ENCODE measurements at regions not wholly inside any gene's neighbourhood (a gene's known extent, or its start where the extent isn't known, plus 50 kb on each side); places are given as distances from the start of the nearest gene placed in this dataset. TPM values are rescaled to one million over a fixed set of nuclear protein-coding genes. Genes with fewer than 3 reads are reported as not detected.
"Not testable (repeated sequence)": the region's sequence is repeated elsewhere in the genome, so short reads cannot be mapped to it uniquely, and the experiment has no call there.

DNA sequence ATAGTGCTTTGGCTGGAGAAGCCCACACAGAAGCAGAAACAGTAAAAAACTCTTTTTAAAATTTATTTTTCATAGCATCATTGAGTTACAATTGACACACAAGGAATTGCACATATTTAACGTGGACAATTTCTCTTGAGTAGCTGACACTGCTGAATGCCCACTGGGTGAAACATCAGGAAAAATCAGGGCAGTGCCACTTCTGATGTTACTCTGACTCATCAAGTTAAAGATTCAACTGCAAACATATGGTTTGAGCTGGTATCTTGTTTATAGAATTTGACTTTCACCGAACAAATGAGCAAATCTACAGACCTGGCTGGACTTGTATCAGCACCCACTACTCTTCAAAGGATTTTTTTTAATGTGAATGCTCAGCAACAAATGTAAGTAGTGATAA lies 66.3 kb upstream of the CTSV start:
- DNase-seq (ENCODE audit: extremely low spot score); H3K4me1 ChIP-seq (ENCODE audit: insufficient read depth); H3K27ac ChIP-seq (ENCODE audit: low read depth); H3K4me3 ChIP-seq (ENCODE audit: low read depth, low read length); H3K36me3 ChIP-seq (ENCODE audit: insufficient read depth): not testable (repeated sequence)
- WGBS = 61% methylated on average over 2 of the region's 2 CpGs

DNA sequence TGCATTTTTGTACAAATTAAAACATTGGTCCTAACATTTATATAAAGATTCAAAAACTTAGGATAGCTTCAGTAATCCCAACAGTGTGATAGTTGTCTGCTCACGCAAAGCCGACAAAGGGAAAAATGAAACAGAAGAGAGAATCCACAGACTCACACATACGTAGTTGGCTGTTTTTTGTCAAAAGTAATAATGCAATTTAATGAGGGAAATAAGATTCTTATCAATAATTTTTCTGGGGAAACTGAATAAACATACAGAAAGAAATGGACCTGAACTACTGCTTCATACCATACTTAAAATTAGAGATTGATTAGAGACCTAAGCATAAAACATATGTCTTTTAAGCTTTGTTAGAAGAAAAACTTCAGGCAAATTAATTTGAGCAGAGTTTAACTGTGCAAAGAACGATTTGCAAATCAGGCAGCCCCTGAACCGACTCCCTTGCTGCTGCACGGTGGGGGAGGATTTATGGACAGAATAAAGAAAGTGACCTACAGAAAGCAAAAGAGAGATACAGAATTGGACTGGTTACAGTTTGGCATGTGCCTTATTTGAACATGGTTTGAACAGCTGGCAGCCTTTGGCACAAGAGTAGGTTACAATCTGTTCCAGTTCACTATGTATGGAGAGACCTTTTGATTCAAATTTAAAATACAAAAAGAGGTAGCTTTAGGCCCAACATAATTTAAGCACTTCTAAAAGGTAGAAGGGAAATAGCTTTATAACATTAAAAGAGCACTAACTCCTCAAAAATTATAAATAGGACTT lies 64.9 kb upstream of the CTSV start:
- H3K4me1 ChIP-seq (ENCODE audit: insufficient read depth); H3K36me3 ChIP-seq (ENCODE audit: insufficient read depth); H3K4me3 ChIP-seq (ENCODE audit: low read depth, low read length); DNase-seq (ENCODE audit: extremely low spot score); H3K27ac ChIP-seq (ENCODE audit: low read depth): not testable (repeated sequence)
- WGBS = 71% methylated on average over 6 of the region's 6 CpGs

DNA sequence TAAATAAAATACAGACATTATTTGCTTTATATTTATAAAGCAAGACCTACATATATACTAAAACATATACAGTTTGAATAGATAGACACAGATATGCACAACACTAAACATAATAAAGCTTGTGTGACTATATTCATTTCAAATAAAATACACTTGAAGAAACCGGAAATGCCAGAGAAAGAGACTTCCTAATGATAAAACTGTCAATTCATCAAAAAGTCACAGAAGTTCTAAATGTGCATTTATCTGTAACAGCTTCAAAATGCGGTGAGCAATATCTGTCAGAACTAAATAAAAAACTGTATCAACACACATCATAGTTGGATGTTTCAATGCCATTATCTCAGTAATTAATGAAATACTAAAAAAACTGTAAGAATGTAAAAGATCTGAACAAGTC lies 60.6 kb upstream of the CTSV start:
- WGBS = 77% methylated on average over 2 of the region's 2 CpGs
- not testable (repeated sequence) for DNase-seq (ENCODE audit: extremely low spot score); H3K36me3 ChIP-seq (ENCODE audit: insufficient read depth); H3K27ac ChIP-seq (ENCODE audit: low read depth); H3K4me3 ChIP-seq (ENCODE audit: low read depth, low read length); H3K4me1 ChIP-seq (ENCODE audit: insufficient read depth)

DNA sequence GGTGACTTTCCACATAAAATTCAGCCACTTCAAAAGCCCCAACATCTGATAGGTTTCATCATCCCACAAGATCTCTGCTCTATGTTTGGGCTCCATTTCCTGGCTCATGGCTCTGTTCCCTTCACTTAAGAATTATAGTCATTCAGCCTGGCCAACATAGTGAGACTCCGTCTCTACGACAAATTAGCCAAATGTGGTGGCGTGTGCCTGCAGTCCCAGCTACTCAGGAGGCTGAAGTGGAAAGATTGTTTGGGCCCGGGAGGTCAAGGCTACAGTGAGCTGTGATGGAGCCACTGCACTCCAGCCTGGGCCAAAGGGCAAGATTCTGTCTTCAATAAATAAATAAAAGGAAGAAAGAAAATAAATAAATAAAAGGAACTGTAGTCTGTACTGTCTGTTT lies 57.9 kb upstream of the CTSV start:
- WGBS = 92% methylated on average over 4 of the region's 4 CpGs
- no peaks in the 10 kb centered on the region for H3K36me3 ChIP-seq (ENCODE audit: insufficient read depth)
- no peak overlapping the region for H3K27ac ChIP-seq (ENCODE audit: low read depth)
- H3K4me3 ChIP-seq (ENCODE audit: low read depth, low read length) = no peak overlapping the region
- no peaks in the 10 kb centered on the region for H3K4me1 ChIP-seq (ENCODE audit: insufficient read depth)
- DNase-seq (ENCODE audit: extremely low spot score) = no peak

DNA sequence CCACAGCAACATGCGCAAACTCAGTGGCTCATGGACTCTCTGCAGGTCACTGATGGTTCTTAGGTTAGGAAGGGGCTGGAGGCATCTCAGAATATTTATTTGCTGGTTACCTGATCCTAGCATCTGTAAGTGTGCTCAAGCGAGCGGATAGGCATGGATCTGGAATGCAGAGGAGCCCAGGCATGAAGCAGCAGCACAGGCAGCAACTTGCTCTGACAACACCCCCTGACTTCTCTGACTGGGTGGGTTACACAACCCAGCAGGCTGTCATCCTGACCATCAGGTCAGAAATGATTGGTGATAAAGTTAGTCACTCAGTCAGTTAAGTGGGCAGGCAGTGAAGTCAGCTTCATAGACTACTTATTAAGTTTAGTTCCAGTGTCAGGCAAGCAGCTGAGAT lies 50.4 kb upstream of the CTSV start:
- not testable (repeated sequence) for H3K27ac ChIP-seq (ENCODE audit: low read depth); H3K4me1 ChIP-seq (ENCODE audit: insufficient read depth); H3K36me3 ChIP-seq (ENCODE audit: insufficient read depth); H3K4me3 ChIP-seq (ENCODE audit: low read depth, low read length)
- 46% methylated on average over 3 of the region's 3 CpGs for WGBS
- DNase-seq (ENCODE audit: extremely low spot score) = peak; percentile 18

Small RNA genes in the stretch of these regions (small RNA-seq; reads per million reads assigned to genes)
- not detected for gene RNU6-798P

Measured in urinary bladder (tissue), 4 donors.